IMR-90 (cell line): ENCODE measurements at regions not wholly inside any gene's neighbourhood (a gene's known extent, or its start where the extent isn't known, plus 50 kb on each side); places are given as distances from the start of the nearest gene placed in this dataset.

ENCODE experiments used
- ATAC-seq: fragments of 200-7000 bp; cut with Tn5 transposase; 2 replicates; pipeline ENCODE4 v1.9.1; 2020; ENCODE audit warnings: low read depth, mild to moderate bottlenecking, moderate library complexity
- BruUV-seq: library from RNA; stranded (reverse); fragments of 400-500 nt; replicated peaks from 2 replicates; lab custom pipeline; 2021; lab: Mats Ljungman, UMichigan
- CTCF ChIA-PET: fragments of 300-600 bp; formaldehyde crosslinking; extraction: SDS; loops from one replicate; lab custom pipeline; 2021; ENCODE audit warnings: antibody characterized with exemption; lab: Yijun Ruan, JAX
- POLR2A ChIA-PET: fragments of 300-600 bp; sonication (Branson Sonifier 250); formaldehyde crosslinking; loops from one replicate; lab custom pipeline; 2022; ENCODE audit warnings: antibody characterized with exemption; ENCODE audit not compliant: unreplicated experiment; lab: Charles Lee
- DNase-seq: peaks from one replicate; pipeline ENCODE4 v3.0.0; 2013
- H2AFZ ChIP-seq: replicated peaks from 2 replicates; pipeline ENCODE3; 2013; ENCODE audit warnings: low read length, mild to moderate bottlenecking; ENCODE audit not compliant: poor library complexity
- H2AK5ac ChIP-seq: 2 replicates; pipeline ENCODE4 v1.6.1; 2013; ENCODE audit warnings: low read depth, low read length, inconsistent platforms
- H2AK9ac ChIP-seq: replicated peaks from 2 replicates; pipeline ENCODE3; 2013; ENCODE audit warnings: mild to moderate bottlenecking, low read depth, low read length, moderate library complexity; ENCODE audit not compliant: poor library complexity
- H2BK120ac ChIP-seq: 2 replicates; pipeline ENCODE4 v1.6.1; 2013; ENCODE audit warnings: low read depth, low read length, inconsistent platforms
- H2BK15ac ChIP-seq: 3 replicates; pipeline ENCODE4 v1.6.1; 2013; ENCODE audit warnings: low read depth, low read length, inconsistent platforms
- H2BK20ac ChIP-seq: 2 replicates; pipeline ENCODE4 v1.6.1; 2013; ENCODE audit warnings: low read depth, mild to moderate bottlenecking, inconsistent platforms, low read length, moderate library complexity
- H2BK5ac ChIP-seq: 2 replicates; pipeline ENCODE4 v1.6.1; 2013; ENCODE audit warnings: mild to moderate bottlenecking, low read depth, low read length, inconsistent platforms; ENCODE audit not compliant: poor library complexity, severe bottlenecking
- H3K14ac ChIP-seq: replicated peaks from 2 replicates; pipeline ENCODE4 v1.6.1; 2013; ENCODE audit warnings: low read depth, low read length, inconsistent platforms
- H3K18ac ChIP-seq: 2 replicates; pipeline ENCODE4 v1.6.1; 2013; ENCODE audit warnings: low read depth, low read length, control low read depth
- H3K23ac ChIP-seq: 2 replicates; pipeline ENCODE4 v1.6.1; 2013; ENCODE audit warnings: low read depth, low read length, inconsistent platforms
- H3K27ac ChIP-seq: 2 replicates; pipeline ENCODE4 v1.5.1; 2013; ENCODE audit warnings: mild to moderate bottlenecking, control low read depth, low read length; ENCODE audit not compliant: insufficient read depth
- H3K27me3 ChIP-seq: 2 replicates; pipeline ENCODE4 v1.6.1; 2013; ENCODE audit warnings: low read length; ENCODE audit not compliant: control insufficient read depth, insufficient read depth
- H3K36me3 ChIP-seq: 2 replicates; pipeline ENCODE4 v1.6.1; 2013; ENCODE audit warnings: low read length, mixed read lengths; ENCODE audit not compliant: control insufficient read depth, insufficient read depth
- H3K4ac ChIP-seq: 2 replicates; pipeline ENCODE4 v1.6.1; 2013; ENCODE audit warnings: low read depth, low read length, inconsistent platforms
- H3K4me1 ChIP-seq: 2 replicates; pipeline ENCODE4 v1.6.1; 2013; ENCODE audit warnings: low read length, mixed read lengths; ENCODE audit not compliant: control insufficient read depth, insufficient read depth
- H3K4me2 ChIP-seq: 2 replicates; pipeline ENCODE4 v1.6.1; 2013; ENCODE audit warnings: low read depth, mild to moderate bottlenecking, control low read depth, low read length, moderate library complexity
- H3K4me3 ChIP-seq: 2 replicates; pipeline ENCODE4 v1.5.1; 2013; ENCODE audit warnings: low read depth, mild to moderate bottlenecking, control low read depth, low read length, moderate library complexity; ENCODE audit not compliant: insufficient read depth
- H3K56ac ChIP-seq: 2 replicates; pipeline ENCODE4 v1.6.1; 2013; ENCODE audit warnings: low read length, inconsistent platforms; ENCODE audit not compliant: insufficient read depth; ENCODE audit errors: extremely low read depth
- H3K79me1 ChIP-seq, 2 experiments: 2 replicates each; pipeline ENCODE4 v1.6.1; 2013; ENCODE audit warnings: low read length in 2 of 2, inconsistent platforms in 1 of 2, low read depth in 1 of 2
- H3K9ac ChIP-seq: 2 replicates; pipeline ENCODE4 v1.6.1; 2013; ENCODE audit warnings: low read depth, low read length, control low read depth
- H3K9me1 ChIP-seq: 2 replicates; pipeline ENCODE4 v1.6.1; 2013; ENCODE audit warnings: low read length, inconsistent platforms; ENCODE audit not compliant: insufficient read depth
- H3K9me3 ChIP-seq: 2 replicates; pipeline ENCODE4 v1.6.1; 2013; ENCODE audit warnings: low read length; ENCODE audit not compliant: control insufficient read depth, insufficient read depth
- H4K20me1 ChIP-seq: 2 replicates; pipeline ENCODE4 v1.6.1; 2013; ENCODE audit warnings: low read length, inconsistent platforms; ENCODE audit not compliant: insufficient read depth
- H4K5ac ChIP-seq: 2 replicates; pipeline ENCODE4 v1.6.1; 2013; ENCODE audit warnings: mild to moderate bottlenecking, low read depth, low read length, control low read depth
- H4K8ac ChIP-seq, 2 experiments: 2 replicates each; pipeline ENCODE4 v1.6.1; 2013; ENCODE audit warnings: low read depth in 2 of 2, low read length in 2 of 2, control low read depth in 1 of 2, inconsistent platforms in 1 of 2
- H4K91ac ChIP-seq: 2 replicates; pipeline ENCODE4 v1.6.1; 2013; ENCODE audit warnings: low read depth, low read length, inconsistent platforms; ENCODE audit not compliant: insufficient read depth
- CEBPB ChIP-seq: IDR thresholded peaks from 2 replicates; pipeline ENCODE4 v1.6.1; 2012; ENCODE audit warnings: low read depth, low read length, improper control_type of control experiment
- MAFK ChIP-seq: IDR thresholded peaks from 2 replicates; pipeline ENCODE4 v1.6.1; 2012; ENCODE audit warnings: low read depth, low read length, improper control_type of control experiment
- MAZ ChIP-seq: IDR thresholded peaks from 2 replicates; pipeline ENCODE4 v1.6.1; 2012; ENCODE audit warnings: low read depth, mild to moderate bottlenecking, low read length, improper control_type of control experiment, moderate library complexity, borderline replicate concordance
- MXI1 ChIP-seq: IDR thresholded peaks from 2 replicates; pipeline ENCODE4 v1.6.1; 2012; ENCODE audit warnings: low read depth, mild to moderate bottlenecking, low read length, moderate library complexity, borderline replicate concordance
- NFE2L2 ChIP-seq: fragments of 150-350 bp; IDR thresholded peaks from 2 replicates; pipeline ENCODE4 v1.6.1; 2016; ENCODE audit warnings: low read depth, mild to moderate bottlenecking, low read length
- POLR2A ChIP-seq: IDR thresholded peaks from 2 replicates; pipeline ENCODE4 v1.6.1; 2012; ENCODE audit warnings: mild to moderate bottlenecking, low read depth, low read length
- RAD21 ChIP-seq: IDR thresholded peaks from 2 replicates; pipeline ENCODE4 v1.6.1; 2012; ENCODE audit warnings: low read length, improper control_type of control experiment
- RCOR1 ChIP-seq: IDR thresholded peaks from 2 replicates; pipeline ENCODE4 v1.6.1; 2012; ENCODE audit warnings: mild to moderate bottlenecking, low read length, improper control_type of control experiment; ENCODE audit not compliant: insufficient replicate concordance
- RFX5 ChIP-seq: IDR thresholded peaks from 2 replicates; pipeline ENCODE4 v1.8.0; 2012; ENCODE audit warnings: low read depth, mild to moderate bottlenecking, low read length, moderate library complexity
- SMC3 ChIP-seq: fragments of 150-350 bp; IDR thresholded peaks from 2 replicates; pipeline ENCODE4 v1.6.1; 2016; ENCODE audit warnings: low read depth, mild to moderate bottlenecking, antibody characterized with exemption, low read length, moderate library complexity
- WGBS, 2 experiments: methylation state at CpG; one replicate each; pipeline versions ENCODE4 v1.1.5 to v1.1.7; 2013; ENCODE audit warnings: missing lambda C conversion rate in 2 of 2; ENCODE audit not compliant: insufficient read length in 1 of 2; ENCODE audit errors: extremely low coverage in 2 of 2; 5-methylcytosine and 5-hydroxymethylcytosine counted together
- dilution Hi-C: fragments of 300-500 bp; cut with HindIII; formaldehyde crosslinking; loops from one replicate; pipeline ENCODE4 v1.14.3; 2018; ENCODE audit warnings: low sequenced_read_pairs; ENCODE audit not compliant: unreplicated experiment
- in situ Hi-C: fragments of 300-500 bp; cut with MboI; formaldehyde crosslinking; loops from 3 replicates; pipeline ENCODE4 v1.14.3; 2019; ENCODE audit warnings: low sequenced_read_pairs, inconsistent platforms, mixed read lengths
- intact Hi-C: fragments of 100-400 bp; cut with micrococcal nuclease; formaldehyde crosslinking; loops from 2 replicates; pipeline ENCODE4 v1.10.0; 2022
- TF ChIP-seq, protein P1 (sequence below): fragments of 150-350 bp; IDR thresholded peaks from 2 replicates; pipeline ENCODE4 v1.6.1; 2016; ENCODE audit warnings: low read depth, mild to moderate bottlenecking, low read length, moderate library complexity, borderline replicate concordance
- TF ChIP-seq, protein P2 (sequence below): fragments of 150-350 bp; IDR thresholded peaks from 2 replicates; pipeline ENCODE4 v1.6.1; 2017; ENCODE audit warnings: mild to moderate bottlenecking, antibody characterized with exemption, low read length, low read depth
- TF ChIP-seq, protein P3 (sequence below): conservative IDR thresholded peaks from 2 replicates; pipeline ENCODE4 v1.5.1; 2012; ENCODE audit warnings: mild to moderate bottlenecking, low read depth, low read length, improper control_type of control experiment

DNA sequence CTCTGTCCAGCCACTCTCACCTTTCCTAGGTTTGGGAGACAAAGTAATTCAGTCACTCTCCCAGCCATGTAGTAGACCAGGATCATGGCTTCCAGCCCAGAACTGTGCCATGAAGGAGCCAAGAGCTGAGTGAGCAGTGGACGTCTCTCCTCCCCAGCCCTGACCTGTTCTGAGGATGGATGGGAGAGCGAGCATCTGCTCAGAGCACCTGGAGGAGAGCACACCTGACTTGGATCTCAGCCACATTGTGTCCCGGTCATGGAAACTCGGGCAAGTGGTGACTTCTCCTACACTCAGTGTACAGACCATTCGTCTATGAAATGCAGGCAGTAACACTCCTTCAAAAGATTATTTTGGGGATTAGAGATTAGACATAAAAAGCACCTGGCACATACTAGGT is 299.7 kb downstream of the TNS1 start:
- H2BK15ac ChIP-seq: no peak overlapping the region
- ChIA-PET POLR2A (no interaction called here), CTCF (interaction anchor here (1.9 kb wide), 1 partner anchor 52 kb away, joined by 7 read pairs; no protein-coding TSS in a partner anchor)
- no peaks in the 10 kb centered on the region for H4K20me1 ChIP-seq
- dilution Hi-C loops (no loop called here), intact Hi-C loops (no loop called here), in situ Hi-C loops (loop anchor here (25.0 kb wide), 1 partner anchor 541 kb away; no protein-coding TSS in a partner anchor)
- H3K9me3 ChIP-seq: no peaks in the 10 kb centered on the region
- H3K4me3 ChIP-seq: no peak overlapping the region
- H2AFZ ChIP-seq: no peak overlapping the region
- no peak overlapping the region for H3K18ac ChIP-seq
- no peak overlapping the region for H3K23ac ChIP-seq
- no peak overlapping the region for H2BK120ac ChIP-seq
- H2AK9ac ChIP-seq: no peak overlapping the region
- H2BK5ac ChIP-seq: no peak overlapping the region
- H3K56ac ChIP-seq: no peak overlapping the region
- TF ChIP-seq RFX5 (no peak), SMC3 (no peak), MAFK (no peak), RAD21 (no peak), POLR2A (no peak), RCOR1 (no peak), CEBPB (no peak), NFE2L2 (no peak), MXI1 (no peak), MAZ (no peak)
- TF ChIP-seq, protein P1, sequence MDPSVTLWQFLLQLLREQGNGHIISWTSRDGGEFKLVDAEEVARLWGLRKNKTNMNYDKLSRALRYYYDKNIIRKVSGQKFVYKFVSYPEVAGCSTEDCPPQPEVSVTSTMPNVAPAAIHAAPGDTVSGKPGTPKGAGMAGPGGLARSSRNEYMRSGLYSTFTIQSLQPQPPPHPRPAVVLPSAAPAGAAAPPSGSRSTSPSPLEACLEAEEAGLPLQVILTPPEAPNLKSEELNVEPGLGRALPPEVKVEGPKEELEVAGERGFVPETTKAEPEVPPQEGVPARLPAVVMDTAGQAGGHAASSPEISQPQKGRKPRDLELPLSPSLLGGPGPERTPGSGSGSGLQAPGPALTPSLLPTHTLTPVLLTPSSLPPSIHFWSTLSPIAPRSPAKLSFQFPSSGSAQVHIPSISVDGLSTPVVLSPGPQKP: no peak
- TF ChIP-seq, protein P2, sequence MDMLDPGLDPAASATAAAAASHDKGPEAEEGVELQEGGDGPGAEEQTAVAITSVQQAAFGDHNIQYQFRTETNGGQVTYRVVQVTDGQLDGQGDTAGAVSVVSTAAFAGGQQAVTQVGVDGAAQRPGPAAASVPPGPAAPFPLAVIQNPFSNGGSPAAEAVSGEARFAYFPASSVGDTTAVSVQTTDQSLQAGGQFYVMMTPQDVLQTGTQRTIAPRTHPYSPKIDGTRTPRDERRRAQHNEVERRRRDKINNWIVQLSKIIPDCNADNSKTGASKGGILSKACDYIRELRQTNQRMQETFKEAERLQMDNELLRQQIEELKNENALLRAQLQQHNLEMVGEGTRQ: no peak
- TF ChIP-seq, protein P3, sequence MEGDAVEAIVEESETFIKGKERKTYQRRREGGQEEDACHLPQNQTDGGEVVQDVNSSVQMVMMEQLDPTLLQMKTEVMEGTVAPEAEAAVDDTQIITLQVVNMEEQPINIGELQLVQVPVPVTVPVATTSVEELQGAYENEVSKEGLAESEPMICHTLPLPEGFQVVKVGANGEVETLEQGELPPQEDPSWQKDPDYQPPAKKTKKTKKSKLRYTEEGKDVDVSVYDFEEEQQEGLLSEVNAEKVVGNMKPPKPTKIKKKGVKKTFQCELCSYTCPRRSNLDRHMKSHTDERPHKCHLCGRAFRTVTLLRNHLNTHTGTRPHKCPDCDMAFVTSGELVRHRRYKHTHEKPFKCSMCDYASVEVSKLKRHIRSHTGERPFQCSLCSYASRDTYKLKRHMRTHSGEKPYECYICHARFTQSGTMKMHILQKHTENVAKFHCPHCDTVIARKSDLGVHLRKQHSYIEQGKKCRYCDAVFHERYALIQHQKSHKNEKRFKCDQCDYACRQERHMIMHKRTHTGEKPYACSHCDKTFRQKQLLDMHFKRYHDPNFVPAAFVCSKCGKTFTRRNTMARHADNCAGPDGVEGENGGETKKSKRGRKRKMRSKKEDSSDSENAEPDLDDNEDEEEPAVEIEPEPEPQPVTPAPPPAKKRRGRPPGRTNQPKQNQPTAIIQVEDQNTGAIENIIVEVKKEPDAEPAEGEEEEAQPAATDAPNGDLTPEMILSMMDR: no peak
- H3K27me3 ChIP-seq: no peaks in the 10 kb centered on the region
- H4K5ac ChIP-seq: no peak overlapping the region
- peaks cover 10% of the 10 kb centered on the region for H3K4me1 ChIP-seq
- no peak overlapping the region for H3K27ac ChIP-seq
- H2AK5ac ChIP-seq: no peak overlapping the region
- WGBS, 2 experiments: no CpG with 5 or more reads among the region's 5 CpGs
- no peak for ATAC-seq
- H3K9me1 ChIP-seq: 0 out of 2 replicates have a peak, but pooled peaks cover 3% of the 10 kb centered on the region
- H3K36me3 ChIP-seq: no peaks in the 10 kb centered on the region
- H2BK20ac ChIP-seq: no peak overlapping the region
- H3K4ac ChIP-seq: no peak overlapping the region
- no peak overlapping the region for H3K14ac ChIP-seq
- no peak overlapping the region for H3K4me2 ChIP-seq
- H4K8ac ChIP-seq: no peak overlapping the region
- BruUV-seq: no TSS peak
- no peak for DNase-seq
- no peak overlapping the region for H3K9ac ChIP-seq
- H3K79me1 ChIP-seq: no peaks in the 10 kb centered on the region
- no peak overlapping the region for H4K91ac ChIP-seq
